H1 (cell line): ENCODE measurements at regions not wholly inside any gene's neighbourhood (a gene's known extent, or its start where the extent isn't known, plus 50 kb on each side); places are given as distances from the start of the nearest gene placed in this dataset.

Source experiments
- EZH2 ChIP-seq: fragments of 200-600 bp; sonication (generic); IDR thresholded peaks from 2 replicates; pipeline ENCODE4 v1.7.1; 2012; ENCODE audit warnings: low read depth, mild to moderate bottlenecking, moderate library complexity, low read length, inconsistent platforms; ENCODE audit not compliant: severe bottlenecking
- GABPA ChIP-seq: IDR thresholded peaks from 2 replicates; pipeline ENCODE4 v1.6.1; 2011; ENCODE audit warnings: mild to moderate bottlenecking, low read length, moderate library complexity, borderline replicate concordance; ENCODE audit not compliant: insufficient read depth
- HDAC2 ChIP-seq, 2 experiments: fragments of 300-600 bp in 1 of 2; sonication (generic) in 1 of 2; IDR thresholded peaks; 2 replicates each; pipeline ENCODE4 v1.6.1; 2011 to 2012; ENCODE audit warnings: low read depth in 2 of 2, low read length in 2 of 2, mild to moderate bottlenecking in 2 of 2, moderate library complexity in 2 of 2, borderline replicate concordance in 1 of 2, inconsistent platforms in 1 of 2
- KDM5A ChIP-seq: fragments of 200-600 bp; IDR thresholded peaks from 2 replicates; pipeline ENCODE4 v1.7.1; 2012; ENCODE audit warnings: mild to moderate bottlenecking, low read length, inconsistent platforms, mixed read lengths
- MAFK ChIP-seq: IDR thresholded peaks from 2 replicates; pipeline ENCODE4 v1.6.1; 2012; ENCODE audit warnings: low read depth, mild to moderate bottlenecking, improper control_type of control experiment, low read length
- RAD21 ChIP-seq, 2 experiments: IDR thresholded peaks in 1 of 2; conservative IDR thresholded peaks in 1 of 2; 2 replicates each; pipeline ENCODE4 v1.6.1; 2011; ENCODE audit warnings: low read depth in 2 of 2, low read length in 2 of 2, improper control_type of control experiment in 1 of 2, inconsistent platforms in 1 of 2, mild to moderate bottlenecking in 1 of 2, moderate library complexity in 1 of 2
- RBBP5 ChIP-seq: IDR thresholded peaks from 2 replicates; pipeline ENCODE4 v1.7.1; 2012; ENCODE audit warnings: low read depth, mild to moderate bottlenecking, inconsistent platforms, low read length, moderate library complexity, borderline replicate concordance
- SRF ChIP-seq: IDR thresholded peaks from 2 replicates; pipeline ENCODE4 v1.6.1; 2011; ENCODE audit warnings: mild to moderate bottlenecking, low read depth, low read length, moderate library complexity
- SUZ12 ChIP-seq: fragments of 200-600 bp; sonication (generic); IDR thresholded peaks from 2 replicates; pipeline ENCODE4 v1.6.1; 2012; ENCODE audit warnings: mild to moderate bottlenecking, inconsistent platforms, low read length, moderate library complexity, mixed read lengths
- TCF12 ChIP-seq: IDR thresholded peaks from 2 replicates; pipeline ENCODE4 v1.6.1; 2011; ENCODE audit warnings: low read depth, mild to moderate bottlenecking, low read length
- TF ChIP-seq, protein P1 (sequence below): fragments of 300-600 bp; sonication (generic); IDR thresholded peaks from 2 replicates; pipeline ENCODE4 v1.7.1; 2012; ENCODE audit warnings: low read length, moderate library complexity, mild to moderate bottlenecking, inconsistent platforms; ENCODE audit not compliant: insufficient replicate concordance

DNA sequence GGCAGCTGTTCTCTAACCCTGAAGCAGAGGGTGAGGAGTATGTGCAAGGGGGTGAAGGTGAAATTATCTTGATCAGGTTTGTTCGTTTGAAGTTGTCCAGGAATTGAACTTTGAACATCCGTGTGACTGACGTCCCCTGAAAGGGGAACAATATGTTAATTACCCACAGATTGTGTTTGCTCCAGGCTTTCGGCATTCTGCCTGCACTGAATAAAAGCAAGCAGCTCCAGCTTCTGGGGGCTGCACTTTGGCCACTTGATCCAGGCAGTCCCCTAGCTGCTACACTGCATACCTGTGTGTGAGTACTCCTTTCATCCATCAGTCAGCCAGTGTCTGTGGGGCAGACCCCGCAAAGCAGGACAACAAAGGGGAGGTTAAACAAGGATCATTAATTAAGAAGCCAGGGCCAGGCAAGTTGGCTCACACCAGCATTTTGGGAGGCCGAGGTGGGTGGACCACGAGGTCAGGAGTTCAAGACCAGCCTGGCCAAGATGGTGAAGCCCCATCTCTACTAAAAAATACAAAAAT is 104.8 kb upstream of the BTN3A2 start (continued):
- TF ChIP-seq, protein P1, sequence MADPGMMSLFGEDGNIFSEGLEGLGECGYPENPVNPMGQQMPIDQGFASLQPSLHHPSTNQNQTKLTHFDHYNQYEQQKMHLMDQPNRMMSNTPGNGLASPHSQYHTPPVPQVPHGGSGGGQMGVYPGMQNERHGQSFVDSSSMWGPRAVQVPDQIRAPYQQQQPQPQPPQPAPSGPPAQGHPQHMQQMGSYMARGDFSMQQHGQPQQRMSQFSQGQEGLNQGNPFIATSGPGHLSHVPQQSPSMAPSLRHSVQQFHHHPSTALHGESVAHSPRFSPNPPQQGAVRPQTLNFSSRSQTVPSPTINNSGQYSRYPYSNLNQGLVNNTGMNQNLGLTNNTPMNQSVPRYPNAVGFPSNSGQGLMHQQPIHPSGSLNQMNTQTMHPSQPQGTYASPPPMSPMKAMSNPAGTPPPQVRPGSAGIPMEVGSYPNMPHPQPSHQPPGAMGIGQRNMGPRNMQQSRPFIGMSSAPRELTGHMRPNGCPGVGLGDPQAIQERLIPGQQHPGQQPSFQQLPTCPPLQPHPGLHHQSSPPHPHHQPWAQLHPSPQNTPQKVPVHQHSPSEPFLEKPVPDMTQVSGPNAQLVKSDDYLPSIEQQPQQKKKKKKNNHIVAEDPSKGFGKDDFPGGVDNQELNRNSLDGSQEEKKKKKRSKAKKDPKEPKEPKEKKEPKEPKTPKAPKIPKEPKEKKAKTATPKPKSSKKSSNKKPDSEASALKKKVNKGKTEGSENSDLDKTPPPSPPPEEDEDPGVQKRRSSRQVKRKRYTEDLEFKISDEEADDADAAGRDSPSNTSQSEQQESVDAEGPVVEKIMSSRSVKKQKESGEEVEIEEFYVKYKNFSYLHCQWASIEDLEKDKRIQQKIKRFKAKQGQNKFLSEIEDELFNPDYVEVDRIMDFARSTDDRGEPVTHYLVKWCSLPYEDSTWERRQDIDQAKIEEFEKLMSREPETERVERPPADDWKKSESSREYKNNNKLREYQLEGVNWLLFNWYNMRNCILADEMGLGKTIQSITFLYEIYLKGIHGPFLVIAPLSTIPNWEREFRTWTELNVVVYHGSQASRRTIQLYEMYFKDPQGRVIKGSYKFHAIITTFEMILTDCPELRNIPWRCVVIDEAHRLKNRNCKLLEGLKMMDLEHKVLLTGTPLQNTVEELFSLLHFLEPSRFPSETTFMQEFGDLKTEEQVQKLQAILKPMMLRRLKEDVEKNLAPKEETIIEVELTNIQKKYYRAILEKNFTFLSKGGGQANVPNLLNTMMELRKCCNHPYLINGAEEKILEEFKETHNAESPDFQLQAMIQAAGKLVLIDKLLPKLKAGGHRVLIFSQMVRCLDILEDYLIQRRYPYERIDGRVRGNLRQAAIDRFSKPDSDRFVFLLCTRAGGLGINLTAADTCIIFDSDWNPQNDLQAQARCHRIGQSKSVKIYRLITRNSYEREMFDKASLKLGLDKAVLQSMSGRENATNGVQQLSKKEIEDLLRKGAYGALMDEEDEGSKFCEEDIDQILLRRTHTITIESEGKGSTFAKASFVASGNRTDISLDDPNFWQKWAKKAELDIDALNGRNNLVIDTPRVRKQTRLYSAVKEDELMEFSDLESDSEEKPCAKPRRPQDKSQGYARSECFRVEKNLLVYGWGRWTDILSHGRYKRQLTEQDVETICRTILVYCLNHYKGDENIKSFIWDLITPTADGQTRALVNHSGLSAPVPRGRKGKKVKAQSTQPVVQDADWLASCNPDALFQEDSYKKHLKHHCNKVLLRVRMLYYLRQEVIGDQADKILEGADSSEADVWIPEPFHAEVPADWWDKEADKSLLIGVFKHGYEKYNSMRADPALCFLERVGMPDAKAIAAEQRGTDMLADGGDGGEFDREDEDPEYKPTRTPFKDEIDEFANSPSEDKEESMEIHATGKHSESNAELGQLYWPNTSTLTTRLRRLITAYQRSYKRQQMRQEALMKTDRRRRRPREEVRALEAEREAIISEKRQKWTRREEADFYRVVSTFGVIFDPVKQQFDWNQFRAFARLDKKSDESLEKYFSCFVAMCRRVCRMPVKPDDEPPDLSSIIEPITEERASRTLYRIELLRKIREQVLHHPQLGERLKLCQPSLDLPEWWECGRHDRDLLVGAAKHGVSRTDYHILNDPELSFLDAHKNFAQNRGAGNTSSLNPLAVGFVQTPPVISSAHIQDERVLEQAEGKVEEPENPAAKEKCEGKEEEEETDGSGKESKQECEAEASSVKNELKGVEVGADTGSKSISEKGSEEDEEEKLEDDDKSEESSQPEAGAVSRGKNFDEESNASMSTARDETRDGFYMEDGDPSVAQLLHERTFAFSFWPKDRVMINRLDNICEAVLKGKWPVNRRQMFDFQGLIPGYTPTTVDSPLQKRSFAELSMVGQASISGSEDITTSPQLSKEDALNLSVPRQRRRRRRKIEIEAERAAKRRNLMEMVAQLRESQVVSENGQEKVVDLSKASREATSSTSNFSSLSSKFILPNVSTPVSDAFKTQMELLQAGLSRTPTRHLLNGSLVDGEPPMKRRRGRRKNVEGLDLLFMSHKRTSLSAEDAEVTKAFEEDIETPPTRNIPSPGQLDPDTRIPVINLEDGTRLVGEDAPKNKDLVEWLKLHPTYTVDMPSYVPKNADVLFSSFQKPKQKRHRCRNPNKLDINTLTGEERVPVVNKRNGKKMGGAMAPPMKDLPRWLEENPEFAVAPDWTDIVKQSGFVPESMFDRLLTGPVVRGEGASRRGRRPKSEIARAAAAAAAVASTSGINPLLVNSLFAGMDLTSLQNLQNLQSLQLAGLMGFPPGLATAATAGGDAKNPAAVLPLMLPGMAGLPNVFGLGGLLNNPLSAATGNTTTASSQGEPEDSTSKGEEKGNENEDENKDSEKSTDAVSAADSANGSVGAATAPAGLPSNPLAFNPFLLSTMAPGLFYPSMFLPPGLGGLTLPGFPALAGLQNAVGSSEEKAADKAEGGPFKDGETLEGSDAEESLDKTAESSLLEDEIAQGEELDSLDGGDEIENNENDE: no peak
- no peak for TF ChIP-seq SRF
- TF ChIP-seq HDAC2 (IDR thresholded peaks at IDR 0.05; ENCODE audit: borderline replicate concordance in 1 of 2, low read depth in 2 of 2, low read length in 2 of 2): no peak
- TF ChIP-seq KDM5A: no peak
- TF ChIP-seq RBBP5: no peak
- TF ChIP-seq SUZ12: no peak
- no peak for TF ChIP-seq EZH2
- TF ChIP-seq TCF12: no peak
- TF ChIP-seq GABPA: no peak
- TF ChIP-seq RAD21 (IDR thresholded peaks at IDR 0.05 in 1 of 2, conservative IDR thresholded peaks at IDR 0.05 in 1 of 2; ENCODE audit: low read depth in 2 of 2, low read length in 2 of 2): no peak
- TF ChIP-seq MAFK: no peak
